Left lung (tissue), 4 donors: ENCODE measurements at regions not wholly inside any gene's neighbourhood (a gene's known extent, or its start where the extent isn't known, plus 50 kb on each side); places are given as distances from the start of the nearest gene placed in this dataset.

ENCODE experiments used
- ATAC-seq: fragments of 200-7000 bp; cut with Tn5 transposase; one replicate; pipeline ENCODE4 v1.9.1; 2020; ENCODE audit warnings: moderate library complexity
- DNase-seq, 4 donors: peaks; one replicate each; pipeline ENCODE4 v3.0.0-alpha.2; 2013 to 2020
- H3K27ac ChIP-seq, 2 donors: fragments of 200-600 bp; sonication (generic) in 1 of 2; one replicate each; pipeline versions ENCODE4 v1.5.0 to v1.8.0; 2020 to 2021
- H3K27me3 ChIP-seq, 2 donors: fragments of 200-600 bp; sonication (generic) in 1 of 2; one replicate each; pipeline versions ENCODE4 v1.5.0 to v1.8.0; 2020 to 2021
- H3K36me3 ChIP-seq, 2 donors: fragments of 200-600 bp; sonication (generic) in 1 of 2; one replicate each; pipeline versions ENCODE4 v1.5.0 to v1.8.0; 2020 to 2021
- H3K4me1 ChIP-seq, 2 donors: fragments of 200-600 bp; one replicate each; pipeline ENCODE4 v1.8.0; 2021
- H3K4me3 ChIP-seq, 2 donors: fragments of 200-600 bp; sonication (generic) in 1 of 2; one replicate each; pipeline versions ENCODE4 v1.5.0 to v1.8.0; 2020 to 2021; ENCODE audit warnings: mild to moderate bottlenecking in 1 of 2
- H3K9me3 ChIP-seq, 2 donors: fragments of 200-600 bp; sonication (generic) in 1 of 2; one replicate each; pipeline versions ENCODE4 v1.5.0 to v1.8.0; 2020 to 2021
- intact Hi-C, 2 donors: fragments of 100-400 bp; cut with DNase I; formaldehyde crosslinking; loops; one replicate each; pipeline versions ENCODE4 v1.11.2 to v1.14.2; 2022
- TF ChIP-seq, protein P1 (sequence below), 2 donors: fragments of 200-600 bp; sonication (generic) in 1 of 2; IDR thresholded peaks; one replicate each; pipeline versions ENCODE4 v1.5.0 to v1.8.0; 2021; ENCODE audit warnings: antibody characterized with exemption in 2 of 2
- donor health status: DM: no; HTN: yes; CAD: no.
- donor health status: DM: no; HTN: no; CAD: no.

DNA sequence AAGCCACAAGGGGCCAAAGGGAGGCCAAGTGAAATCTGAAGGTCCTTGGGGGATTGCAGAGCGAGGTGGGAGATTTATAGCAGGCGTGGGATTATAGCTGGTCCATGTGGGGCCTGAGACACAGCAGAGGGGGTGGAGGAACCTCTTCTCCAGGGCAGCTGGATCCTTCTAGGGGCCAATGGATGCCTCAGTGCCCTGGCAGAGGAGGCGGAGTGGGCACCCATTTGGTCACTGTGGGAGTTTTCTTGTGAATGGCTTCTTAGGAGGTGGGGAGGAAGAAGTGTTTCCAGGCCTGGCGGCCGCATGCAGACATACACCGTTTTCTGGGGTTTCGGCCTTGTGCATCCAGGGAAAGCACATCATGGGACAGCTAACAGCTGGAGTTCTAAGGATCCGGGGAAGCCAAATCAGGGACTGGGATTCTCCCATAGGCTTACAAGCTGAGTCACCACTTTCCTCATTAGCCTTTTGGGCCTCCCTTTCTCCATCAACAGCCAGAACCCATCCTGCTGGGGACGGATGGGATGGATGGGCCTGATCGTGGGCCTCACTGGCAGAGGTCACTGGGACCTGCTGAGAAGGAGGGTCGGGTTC is 76.5 kb downstream of the RHOU start:
- DNase-seq = no peak
- Histone ChIP-seq H3K36me3 (no peaks in the 10 kb centered on the region), H3K4me1 (peaks cover 0 to 19% of the 10 kb centered on the region in 2 donors), H3K9me3 (no peaks in the 10 kb centered on the region), H3K27ac (no peak overlapping the region), H3K27me3 (no peaks in the 10 kb centered on the region), H3K4me3 (no peak overlapping the region)
- no peak for ATAC-seq
- TF ChIP-seq, protein P1, sequence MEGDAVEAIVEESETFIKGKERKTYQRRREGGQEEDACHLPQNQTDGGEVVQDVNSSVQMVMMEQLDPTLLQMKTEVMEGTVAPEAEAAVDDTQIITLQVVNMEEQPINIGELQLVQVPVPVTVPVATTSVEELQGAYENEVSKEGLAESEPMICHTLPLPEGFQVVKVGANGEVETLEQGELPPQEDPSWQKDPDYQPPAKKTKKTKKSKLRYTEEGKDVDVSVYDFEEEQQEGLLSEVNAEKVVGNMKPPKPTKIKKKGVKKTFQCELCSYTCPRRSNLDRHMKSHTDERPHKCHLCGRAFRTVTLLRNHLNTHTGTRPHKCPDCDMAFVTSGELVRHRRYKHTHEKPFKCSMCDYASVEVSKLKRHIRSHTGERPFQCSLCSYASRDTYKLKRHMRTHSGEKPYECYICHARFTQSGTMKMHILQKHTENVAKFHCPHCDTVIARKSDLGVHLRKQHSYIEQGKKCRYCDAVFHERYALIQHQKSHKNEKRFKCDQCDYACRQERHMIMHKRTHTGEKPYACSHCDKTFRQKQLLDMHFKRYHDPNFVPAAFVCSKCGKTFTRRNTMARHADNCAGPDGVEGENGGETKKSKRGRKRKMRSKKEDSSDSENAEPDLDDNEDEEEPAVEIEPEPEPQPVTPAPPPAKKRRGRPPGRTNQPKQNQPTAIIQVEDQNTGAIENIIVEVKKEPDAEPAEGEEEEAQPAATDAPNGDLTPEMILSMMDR (IDR thresholded peaks at IDR 0.05) = no peak
- intact Hi-C loops = no loop called here

DNA sequence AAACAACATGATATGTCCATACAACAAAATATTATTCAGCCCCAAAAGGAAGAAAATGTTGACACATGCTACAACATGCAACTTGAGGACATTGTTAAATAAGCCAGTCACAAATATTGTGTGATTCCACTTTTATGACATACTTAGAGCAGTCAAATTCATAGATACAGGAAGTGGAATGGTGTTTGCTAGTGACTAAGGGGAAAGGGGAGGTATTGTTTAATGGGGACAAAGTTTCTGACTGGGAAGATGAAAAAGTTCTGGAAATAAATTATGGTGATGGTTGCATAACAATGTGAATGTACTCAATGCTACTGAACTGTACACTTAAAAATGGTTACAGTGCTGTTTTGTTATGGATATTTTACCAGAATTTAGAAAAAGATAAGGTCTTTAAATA is 77.7 kb downstream of the RHOU start:
- H3K27me3 ChIP-seq = no peaks in the 10 kb centered on the region
- peaks cover 0 to 19% of the 10 kb centered on the region in 2 donors for H3K4me1 ChIP-seq
- DNase-seq = no peak
- no peak overlapping the region for H3K4me3 ChIP-seq
- no peaks in the 10 kb centered on the region for H3K9me3 ChIP-seq
- ATAC-seq = no peak
- TF ChIP-seq, protein P1 (IDR thresholded peaks at IDR 0.05) = no peak
- no peaks in the 10 kb centered on the region for H3K36me3 ChIP-seq
- no peak overlapping the region for H3K27ac ChIP-seq
- intact Hi-C loops = no loop called here

DNA sequence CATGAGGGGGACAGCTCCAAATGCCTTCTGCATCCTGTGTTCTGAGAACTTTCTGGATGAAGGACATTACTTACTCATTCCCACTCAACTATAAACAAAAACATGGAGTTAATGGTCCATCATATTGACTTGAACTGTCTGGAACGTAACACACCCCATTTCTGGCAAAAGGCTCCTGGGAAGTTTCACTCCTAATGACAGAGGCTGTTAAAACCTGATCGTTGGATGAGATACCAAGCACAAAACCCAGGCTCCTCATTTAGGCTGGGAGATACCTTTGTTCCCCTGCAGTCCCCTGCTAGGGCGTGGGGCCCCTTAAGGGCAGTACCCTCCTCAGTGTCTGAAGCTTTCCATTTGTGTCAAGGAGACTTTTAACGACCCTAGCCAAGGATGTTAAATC is 78.9 kb downstream of the RHOU start:
- DNase-seq (no peak), ATAC-seq (no peak)
- TF ChIP-seq, protein P1 (IDR thresholded peaks at IDR 0.05) = no peak
- peaks cover 0 to 18% of the 10 kb centered on the region in 2 donors for H3K4me1 ChIP-seq
- no peak overlapping the region for H3K27ac ChIP-seq
- intact Hi-C loops = no loop called here
- no peaks in the 10 kb centered on the region for H3K9me3 ChIP-seq
- no peaks in the 10 kb centered on the region for H3K36me3 ChIP-seq
- H3K27me3 ChIP-seq = no peaks in the 10 kb centered on the region
- H3K4me3 ChIP-seq = no peak overlapping the region

DNA sequence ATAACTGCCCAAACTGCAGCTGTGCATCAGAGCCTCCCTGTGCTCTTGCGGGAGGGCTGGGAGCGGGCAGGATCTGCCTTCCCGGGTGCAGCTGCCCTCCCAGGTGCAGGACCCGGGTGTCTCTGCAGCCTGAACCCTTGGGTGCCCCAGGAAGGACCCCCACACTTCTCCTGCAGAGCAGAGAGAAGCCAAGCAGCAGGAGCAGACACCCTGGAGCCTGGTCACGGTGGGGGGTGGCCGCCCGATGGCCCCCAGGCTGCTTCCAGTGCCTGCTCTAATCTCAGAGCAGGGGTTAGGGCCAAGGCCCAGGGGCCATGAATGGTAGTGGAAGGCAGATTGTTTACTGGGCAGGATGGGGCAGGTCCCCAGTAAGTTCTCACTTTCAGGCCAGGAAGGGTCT is 83.0 kb downstream of the RHOU start:
- Histone ChIP-seq H3K36me3 (no peaks in the 10 kb centered on the region), H3K27ac (no peak overlapping the region), H3K4me3 (no peak overlapping the region), H3K4me1 (no peaks in the 10 kb centered on the region), H3K27me3 (no peaks in the 10 kb centered on the region), H3K9me3 (no peaks in the 10 kb centered on the region)
- DNase-seq (no peak), ATAC-seq (no peak)
- intact Hi-C loops = no loop called here
- TF ChIP-seq, protein P1 (IDR thresholded peaks at IDR 0.05) = no peak

GRCh38 chr1:228818928-228819630 is 83.8 kb downstream of the RHOU start:
- H3K27ac ChIP-seq = no peak overlapping the region
- no peak overlapping the region for H3K4me3 ChIP-seq
- no peaks in the 10 kb centered on the region for H3K9me3 ChIP-seq
- no peaks in the 10 kb centered on the region for H3K27me3 ChIP-seq
- TF ChIP-seq, protein P1 (IDR thresholded peaks at IDR 0.05) = no peak
- ATAC-seq (no peak), DNase-seq (no peak)
- intact Hi-C loops = no loop called here
- H3K36me3 ChIP-seq = no peaks in the 10 kb centered on the region
- no peaks in the 10 kb centered on the region for H3K4me1 ChIP-seq
